ENCODE measurements at regions not wholly inside any gene's neighbourhood (a gene's known extent, or its start where the extent isn't known, plus 50 kb on each side); places are given as distances from the start of the nearest gene placed in this dataset.
"Not testable (repeated sequence)": the region's sequence is repeated elsewhere in the genome, so short reads cannot be mapped to it uniquely, and the experiment has no call there.

DNA sequence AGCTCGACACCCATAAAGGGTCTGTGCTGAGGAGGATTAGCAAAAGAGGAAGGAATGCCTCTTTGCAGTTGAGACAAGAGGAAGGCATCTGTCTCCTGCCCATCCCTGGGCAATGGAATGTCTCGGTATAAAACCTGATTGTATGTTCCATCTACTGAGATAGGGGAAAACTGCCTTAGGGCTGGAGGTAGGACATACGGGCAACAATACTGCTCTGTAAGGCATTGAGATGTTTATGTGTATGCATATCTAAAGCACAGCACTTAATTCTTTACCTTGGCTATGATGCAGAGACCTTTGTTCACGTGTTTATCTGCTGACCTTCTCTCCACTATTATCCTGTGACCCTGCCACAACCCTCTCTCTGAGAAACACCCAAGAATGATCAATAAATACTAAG, 210.7 kb downstream of the POTED start:
- DNase-seq (ENCODE audit: low read depth in 2 of 2), result not testable (repeated sequence)

DNA sequence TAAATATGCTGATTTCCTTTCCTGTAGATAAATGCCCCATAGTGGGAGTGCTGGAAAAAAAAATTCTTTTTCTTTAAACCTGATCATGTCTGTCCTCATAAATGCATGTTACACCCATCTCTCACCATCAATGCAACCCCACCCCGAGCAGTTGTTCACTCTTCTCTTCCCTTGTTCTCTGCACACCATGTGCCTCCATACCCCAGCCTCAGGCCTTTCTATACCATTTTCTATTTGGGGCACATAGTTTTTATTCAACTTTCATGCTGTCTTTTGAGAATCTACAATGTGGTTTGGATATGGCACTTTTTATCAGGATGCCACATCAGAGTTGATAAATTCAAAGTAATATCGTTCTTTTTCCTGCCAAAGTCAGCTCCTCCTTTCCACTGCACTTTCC, 202.6 kb downstream of the POTED start:
- not testable (repeated sequence) for DNase-seq (ENCODE audit: low read depth in 2 of 2)

DNA sequence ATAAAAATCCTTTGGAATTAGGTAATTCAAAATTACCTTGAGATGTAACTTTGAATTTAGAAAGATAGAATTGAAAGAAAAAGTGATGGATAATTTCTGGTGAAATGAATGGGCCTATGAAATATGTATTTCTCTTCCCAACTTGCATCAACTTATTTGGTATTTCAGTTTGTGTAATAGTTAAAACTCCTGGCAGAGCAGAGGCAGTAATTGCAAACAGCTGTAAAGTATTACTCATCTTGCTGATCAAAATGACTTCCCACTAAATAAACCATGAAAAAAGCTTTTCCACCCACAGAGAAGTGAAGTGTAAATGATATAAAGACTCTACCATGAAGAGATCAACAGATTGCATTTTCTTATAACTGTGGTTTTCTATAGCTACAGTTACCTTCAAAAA, 201.0 kb downstream of the POTED start:
- DNase-seq (ENCODE audit: low read depth in 2 of 2), result not testable (repeated sequence)

DNA sequence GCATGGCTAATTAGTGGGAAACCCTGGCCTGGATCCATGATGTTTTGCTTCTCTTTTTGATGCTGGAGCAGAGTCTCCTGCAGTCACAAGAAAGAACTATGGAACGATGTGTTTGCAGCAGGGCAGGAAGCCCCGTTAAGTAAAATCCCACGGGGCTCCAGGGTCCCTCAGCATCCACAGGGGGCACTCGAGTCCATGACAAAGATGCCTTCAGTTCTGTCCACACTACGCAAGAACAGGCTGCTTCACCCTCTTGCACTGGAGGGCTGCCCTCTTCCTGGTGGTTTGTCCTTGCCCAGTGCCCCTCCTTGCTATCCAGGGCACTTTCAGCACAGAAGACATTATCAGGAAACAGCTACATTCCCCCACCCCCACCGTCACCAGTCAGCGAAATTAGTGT, 196.9 kb downstream of the POTED start:
- not testable (repeated sequence) for DNase-seq (ENCODE audit: low read depth in 2 of 2)

DNA sequence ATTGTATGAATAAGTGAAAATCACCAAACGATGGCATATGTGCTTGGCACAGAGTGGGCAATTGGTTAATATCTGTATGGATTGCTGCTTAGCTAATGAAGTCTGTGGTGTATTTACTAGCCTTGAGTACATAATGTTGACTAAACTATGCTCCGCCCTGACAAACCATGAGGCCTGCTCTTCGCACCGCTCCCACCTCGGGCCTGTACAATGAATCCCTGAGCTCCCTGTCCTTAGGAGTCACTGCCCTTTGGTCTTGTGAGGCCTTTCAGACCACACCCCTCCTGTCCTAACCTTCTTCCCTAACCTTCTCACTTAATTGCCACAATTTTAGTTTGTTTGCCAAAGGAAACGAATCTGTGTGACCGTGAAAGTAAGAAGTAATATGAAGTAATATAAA, 193.2 kb downstream of the POTED start:
- not testable (repeated sequence) for DNase-seq (ENCODE audit: low read depth in 2 of 2)

Data from stimulated activated CD8-positive, alpha-beta memory T cell treated with anti-CD3 and anti-CD28 coated beads, Interleukin-7, amount 100 ng/mL, for 1 hour (primary cell).